ENCODE measurements at regions not wholly inside any gene's neighbourhood (a gene's known extent, or its start where the extent isn't known, plus 50 kb on each side); places are given as distances from the start of the nearest gene placed in this dataset.

DNA sequence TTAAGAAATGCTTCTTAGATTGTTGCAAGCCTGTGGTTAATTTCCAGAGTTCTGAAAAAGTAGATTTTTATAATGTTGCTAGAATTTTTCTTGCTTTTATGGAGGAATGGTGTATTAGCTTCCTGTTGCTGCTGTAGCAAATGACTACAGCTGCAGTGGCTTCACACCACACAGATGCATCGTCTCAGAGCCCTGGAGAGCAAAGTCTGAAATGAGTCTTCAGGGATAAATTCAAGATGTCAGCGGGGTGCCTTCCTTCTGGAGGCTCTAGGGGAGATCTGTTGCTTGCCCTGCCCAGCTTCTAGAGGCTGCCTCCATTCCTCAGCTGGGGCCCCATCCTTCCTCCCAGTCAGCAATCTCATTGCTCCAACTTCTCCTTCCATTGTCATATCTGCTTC, 187.8 kb downstream of the ZNF516 start:
- TF ChIP-seq, protein P1, sequence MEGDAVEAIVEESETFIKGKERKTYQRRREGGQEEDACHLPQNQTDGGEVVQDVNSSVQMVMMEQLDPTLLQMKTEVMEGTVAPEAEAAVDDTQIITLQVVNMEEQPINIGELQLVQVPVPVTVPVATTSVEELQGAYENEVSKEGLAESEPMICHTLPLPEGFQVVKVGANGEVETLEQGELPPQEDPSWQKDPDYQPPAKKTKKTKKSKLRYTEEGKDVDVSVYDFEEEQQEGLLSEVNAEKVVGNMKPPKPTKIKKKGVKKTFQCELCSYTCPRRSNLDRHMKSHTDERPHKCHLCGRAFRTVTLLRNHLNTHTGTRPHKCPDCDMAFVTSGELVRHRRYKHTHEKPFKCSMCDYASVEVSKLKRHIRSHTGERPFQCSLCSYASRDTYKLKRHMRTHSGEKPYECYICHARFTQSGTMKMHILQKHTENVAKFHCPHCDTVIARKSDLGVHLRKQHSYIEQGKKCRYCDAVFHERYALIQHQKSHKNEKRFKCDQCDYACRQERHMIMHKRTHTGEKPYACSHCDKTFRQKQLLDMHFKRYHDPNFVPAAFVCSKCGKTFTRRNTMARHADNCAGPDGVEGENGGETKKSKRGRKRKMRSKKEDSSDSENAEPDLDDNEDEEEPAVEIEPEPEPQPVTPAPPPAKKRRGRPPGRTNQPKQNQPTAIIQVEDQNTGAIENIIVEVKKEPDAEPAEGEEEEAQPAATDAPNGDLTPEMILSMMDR (IDR thresholded peaks at IDR 0.05): no peak

DNA sequence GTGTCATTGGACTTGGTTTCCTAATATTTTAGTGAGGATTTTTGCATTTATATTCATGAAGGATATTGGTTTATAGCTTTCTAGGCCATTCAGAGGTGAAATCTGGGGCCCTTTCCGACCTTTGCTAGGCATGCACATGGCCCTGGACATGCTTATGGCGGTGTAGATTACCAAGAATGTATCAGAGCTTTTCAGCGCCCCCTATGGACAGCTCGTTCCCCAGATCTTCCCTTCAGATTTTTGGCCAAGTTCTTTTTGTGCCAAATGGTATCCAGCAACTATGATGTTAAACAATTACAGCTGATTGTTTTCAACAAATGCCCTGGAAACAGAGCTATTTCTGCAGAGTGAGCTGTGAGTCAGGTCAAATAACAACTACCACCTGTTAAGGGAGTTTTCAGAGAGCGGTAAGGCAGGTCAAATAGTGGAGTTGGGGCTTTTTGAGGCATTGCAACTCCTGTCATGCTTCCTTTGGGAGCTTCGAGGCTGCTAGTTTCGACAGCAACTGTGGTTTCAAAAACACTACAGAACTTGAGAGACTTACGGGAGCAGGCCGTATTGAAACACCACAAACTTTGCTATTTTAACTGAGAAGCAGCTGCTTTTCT, 188.3 kb downstream of the ZNF516 start:
- TF ChIP-seq, protein P1 (IDR thresholded peaks at IDR 0.05): no peak; the same call in none of the 2 replicates

DNA sequence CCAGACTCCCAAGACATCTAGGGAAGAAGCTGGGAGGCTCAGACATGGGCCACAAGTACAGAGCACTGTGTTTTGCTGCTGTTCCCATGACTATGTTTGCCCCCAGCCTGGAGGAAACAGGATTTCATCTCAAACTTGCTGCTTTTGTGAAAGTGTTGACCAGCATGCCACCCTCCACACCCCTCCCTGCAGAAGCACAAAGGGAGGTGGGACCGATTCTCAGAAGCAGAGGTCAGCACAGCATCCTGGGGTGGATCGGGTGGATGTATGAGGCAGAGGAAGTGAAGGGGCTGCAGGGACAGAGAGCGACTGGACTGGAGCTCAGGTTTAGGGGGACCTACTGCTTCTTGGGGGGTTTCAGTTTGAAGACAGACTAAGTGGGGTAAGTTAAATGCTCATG, 209.2 kb downstream of the ZNF516 start:
- TF ChIP-seq, protein P1 (IDR thresholded peaks at IDR 0.05): no peak

DNA sequence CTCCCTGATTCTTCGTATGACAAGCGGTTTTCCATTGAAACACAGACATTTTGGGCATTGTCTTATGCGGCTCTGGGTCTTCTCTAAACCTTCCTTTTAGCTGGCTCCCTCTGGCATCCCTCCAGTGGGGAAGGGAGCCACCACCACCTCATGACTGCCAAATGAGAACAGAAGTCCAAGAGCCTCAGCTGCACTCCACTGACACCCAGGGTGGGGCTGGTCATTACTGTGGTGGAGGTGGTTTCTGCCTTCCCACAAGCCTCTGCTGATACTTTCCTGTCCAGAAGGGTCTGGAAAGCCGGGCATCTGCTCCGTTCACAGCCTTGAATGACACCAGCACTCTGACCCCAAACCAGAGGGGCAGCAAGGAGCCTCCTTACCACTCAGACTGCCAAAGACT, 213.5 kb downstream of the ZNF516 start:
- TF ChIP-seq, protein P1 (IDR thresholded peaks at IDR 0.05): no peak

DNA sequence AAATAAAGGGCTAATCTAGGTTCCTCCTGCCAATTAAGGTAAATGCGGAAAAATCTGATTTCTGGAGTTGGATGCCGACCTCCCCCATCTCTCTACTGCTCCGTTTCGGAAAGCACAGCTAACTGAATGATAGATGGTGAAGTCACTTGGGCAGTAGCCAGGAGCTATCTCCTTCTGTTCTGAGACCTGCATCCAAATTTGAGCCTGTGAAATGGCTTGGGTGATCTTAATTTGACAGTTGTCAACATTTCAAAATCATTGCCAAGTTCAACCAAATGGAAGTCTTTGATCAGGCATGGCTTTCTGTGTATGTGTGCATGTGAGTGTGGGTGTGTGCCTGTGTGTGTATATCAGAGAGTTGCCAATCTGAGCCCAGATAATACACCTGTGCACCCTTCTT, 217.2 kb downstream of the ZNF516 start:
- TF ChIP-seq, protein P1 (IDR thresholded peaks at IDR 0.05): no peak

DNA sequence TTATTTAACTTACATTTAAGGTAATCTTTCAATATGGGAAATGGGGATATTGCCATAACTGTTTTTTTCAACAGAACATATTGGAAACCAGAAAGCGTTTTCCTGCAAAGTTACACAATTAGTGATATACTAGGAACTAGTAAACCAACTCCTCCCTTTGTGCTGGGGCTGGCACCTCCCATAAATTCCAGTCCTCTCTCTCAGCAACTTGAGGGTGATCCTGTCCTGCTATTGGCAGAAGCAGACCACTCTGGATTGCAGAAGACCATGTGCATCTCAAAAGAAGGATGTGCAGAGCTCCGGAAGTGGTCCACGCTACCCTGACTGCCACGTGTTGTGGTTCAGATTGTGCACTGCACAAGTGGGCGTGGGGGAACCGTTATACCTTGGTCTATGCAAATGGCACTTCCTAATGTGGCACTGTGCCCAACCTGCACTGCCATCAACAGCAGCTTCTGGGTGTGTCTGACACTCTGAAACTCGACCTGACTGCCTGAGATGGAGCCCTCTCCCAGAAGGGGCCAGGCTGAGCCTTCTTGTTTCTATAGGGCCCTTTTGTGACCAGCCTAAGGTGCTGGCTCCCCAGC, 219.2 kb downstream of the ZNF516 start:
- TF ChIP-seq, protein P1 (IDR thresholded peaks at IDR 0.05): no peak

DNA sequence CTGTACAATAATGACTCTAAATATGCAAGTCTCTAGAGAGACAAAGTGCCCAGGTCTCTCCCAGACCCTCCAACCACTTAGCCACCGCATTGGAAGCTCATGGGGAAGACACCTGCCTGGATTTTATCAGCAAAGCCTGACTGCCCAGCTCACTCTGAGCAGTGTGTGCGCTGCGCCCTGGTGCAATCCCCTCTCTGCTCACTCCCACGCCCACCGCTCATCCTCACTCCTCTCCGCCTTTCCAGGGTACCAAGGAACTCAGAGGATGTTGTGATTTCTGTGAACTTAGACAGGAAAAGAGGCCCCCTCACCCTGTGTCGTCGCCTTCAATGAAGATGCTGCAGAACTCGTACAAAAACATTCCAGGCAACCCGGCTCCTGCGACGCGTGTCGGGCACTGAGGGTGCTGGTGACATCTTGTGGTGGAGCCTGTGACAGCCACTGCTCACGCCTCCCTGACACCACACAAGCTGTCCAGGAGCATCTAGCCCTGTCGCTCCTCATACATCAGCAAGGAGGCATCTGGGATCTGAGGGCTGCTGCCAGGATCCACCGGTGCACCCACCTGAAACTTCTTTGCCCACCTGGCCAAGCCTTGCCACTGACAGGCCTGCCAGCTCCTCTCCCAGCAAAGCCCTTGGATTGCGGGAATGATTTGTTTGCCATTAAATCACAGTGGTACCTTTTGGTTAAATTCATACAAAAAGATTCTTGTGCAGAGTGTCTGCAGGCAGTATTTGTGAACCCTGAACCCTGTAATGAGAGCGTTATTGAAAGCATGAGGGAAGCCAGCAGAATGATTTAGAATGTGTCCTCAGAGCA, 220.4 kb downstream of the ZNF516 start:
- TF ChIP-seq, protein P1 (IDR thresholded peaks at IDR 0.05): peak; percentile 81

Data from LNCAP (cell line).